ENCODE measurements at regions not wholly inside any gene's neighbourhood (a gene's known extent, or its start where the extent isn't known, plus 50 kb on each side); places are given as distances from the start of the nearest gene placed in this dataset.

- no peak for DNase-seq
- H3K27me3 ChIP-seq (ENCODE audit: control insufficient read depth, insufficient read depth, low read length): no peaks in the 10 kb centered on the region
- no peak overlapping the region for H3K4me3 ChIP-seq (ENCODE audit: low read length)
- intact Hi-C loops (cut with micrococcal nuclease): no loop called here
- no peaks in the 10 kb centered on the region for H3K36me3 Mint-ChIP-seq
- peaks cover 3 to 8% of the 10 kb centered on the region in 2 donors for H3K9me3 Mint-ChIP-seq
- WGBS (ENCODE audit: insufficient coverage): 81% methylated on average over 7 of the region's 7 CpGs
- H3K27me3 Mint-ChIP-seq (ENCODE audit: low read depth in 2 of 2): no peaks in the 10 kb centered on the region
- no peaks in the 10 kb centered on the region for H3K4me1 ChIP-seq (ENCODE audit: control insufficient read depth, insufficient read depth, low read length)
- TF ChIP-seq, protein P1, sequence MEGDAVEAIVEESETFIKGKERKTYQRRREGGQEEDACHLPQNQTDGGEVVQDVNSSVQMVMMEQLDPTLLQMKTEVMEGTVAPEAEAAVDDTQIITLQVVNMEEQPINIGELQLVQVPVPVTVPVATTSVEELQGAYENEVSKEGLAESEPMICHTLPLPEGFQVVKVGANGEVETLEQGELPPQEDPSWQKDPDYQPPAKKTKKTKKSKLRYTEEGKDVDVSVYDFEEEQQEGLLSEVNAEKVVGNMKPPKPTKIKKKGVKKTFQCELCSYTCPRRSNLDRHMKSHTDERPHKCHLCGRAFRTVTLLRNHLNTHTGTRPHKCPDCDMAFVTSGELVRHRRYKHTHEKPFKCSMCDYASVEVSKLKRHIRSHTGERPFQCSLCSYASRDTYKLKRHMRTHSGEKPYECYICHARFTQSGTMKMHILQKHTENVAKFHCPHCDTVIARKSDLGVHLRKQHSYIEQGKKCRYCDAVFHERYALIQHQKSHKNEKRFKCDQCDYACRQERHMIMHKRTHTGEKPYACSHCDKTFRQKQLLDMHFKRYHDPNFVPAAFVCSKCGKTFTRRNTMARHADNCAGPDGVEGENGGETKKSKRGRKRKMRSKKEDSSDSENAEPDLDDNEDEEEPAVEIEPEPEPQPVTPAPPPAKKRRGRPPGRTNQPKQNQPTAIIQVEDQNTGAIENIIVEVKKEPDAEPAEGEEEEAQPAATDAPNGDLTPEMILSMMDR (IDR thresholded peaks at IDR 0.05): no peak
- H3K9me3 ChIP-seq (ENCODE audit: control insufficient read depth, insufficient read depth, low read length): peaks cover 2% of the 10 kb centered on the region
- H3K27ac Mint-ChIP-seq: no peak overlapping the region
- H3K27ac ChIP-seq (ENCODE audit: low read length): no peak overlapping the region
- H3K36me3 ChIP-seq (ENCODE audit: control insufficient read depth, insufficient read depth, low read length): no peaks in the 10 kb centered on the region
- ATAC-seq: no peak
- H3K4me1 Mint-ChIP-seq: no peaks in the 10 kb centered on the region
- no peak overlapping the region for H3K4me3 Mint-ChIP-seq
Measured at GRCh38 chr9:30160570-30160969, 2223.9 kb upstream of the ACO1 start.

GRCh38 chr9:30172206-30172605 lies 2212.2 kb upstream of the ACO1 start:
- ATAC-seq: no peak
- no peaks in the 10 kb centered on the region for H3K4me1 ChIP-seq (ENCODE audit: control insufficient read depth, insufficient read depth, low read length)
- DNase-seq: no peak
- no peak overlapping the region for H3K4me3 Mint-ChIP-seq
- H3K9me3 Mint-ChIP-seq: peaks cover 7 to 14% of the 10 kb centered on the region in 2 donors
- peaks cover 5% of the 10 kb centered on the region for H3K36me3 Mint-ChIP-seq
- no CpG with 5 or more reads among the region's 1 CpG for WGBS (ENCODE audit: insufficient coverage)
- H3K9me3 ChIP-seq (ENCODE audit: control insufficient read depth, insufficient read depth, low read length): no peaks in the 10 kb centered on the region
- no peaks in the 10 kb centered on the region for H3K36me3 ChIP-seq (ENCODE audit: control insufficient read depth, insufficient read depth, low read length)
- H3K27me3 ChIP-seq (ENCODE audit: control insufficient read depth, insufficient read depth, low read length): no peaks in the 10 kb centered on the region
- H3K27ac ChIP-seq (ENCODE audit: low read length): no peak overlapping the region
- no peaks in the 10 kb centered on the region for H3K4me1 Mint-ChIP-seq
- H3K4me3 ChIP-seq (ENCODE audit: low read length): no peak overlapping the region
- TF ChIP-seq, protein P1 (IDR thresholded peaks at IDR 0.05): no peak
- intact Hi-C loops (cut with micrococcal nuclease): no loop called here
- H3K27ac Mint-ChIP-seq: no peak overlapping the region
- no peaks in the 10 kb centered on the region for H3K27me3 Mint-ChIP-seq (ENCODE audit: low read depth in 2 of 2)

DNA sequence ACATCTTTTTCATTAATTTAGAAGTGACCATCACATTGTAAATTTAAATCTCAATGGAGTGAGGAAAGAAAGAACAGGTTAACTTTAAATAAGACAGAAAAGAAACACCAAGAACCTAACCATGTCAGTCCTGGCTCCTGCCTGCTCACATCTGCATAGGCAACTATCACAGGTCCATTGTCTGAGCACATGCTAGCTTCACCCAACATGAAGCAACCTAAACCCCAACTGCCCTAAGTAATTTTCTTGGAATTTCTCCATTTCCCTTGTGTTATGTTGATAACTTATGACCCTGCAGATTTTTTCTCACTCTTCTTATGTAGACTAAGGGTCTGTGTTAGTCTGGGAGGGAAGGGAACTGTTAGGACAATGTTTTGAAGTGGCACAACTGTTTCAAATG lies 2205.8 kb upstream of the ACO1 start:
- no peak overlapping the region for H3K4me3 Mint-ChIP-seq
- Histone ChIP-seq H3K9me3 (ENCODE audit: control insufficient read depth, insufficient read depth, low read length) (no peaks in the 10 kb centered on the region), H3K27me3 (ENCODE audit: control insufficient read depth, insufficient read depth, low read length) (no peaks in the 10 kb centered on the region), H3K27ac (ENCODE audit: low read length) (no peak overlapping the region), H3K4me3 (ENCODE audit: low read length) (no peak overlapping the region), H3K4me1 (ENCODE audit: control insufficient read depth, insufficient read depth, low read length) (no peaks in the 10 kb centered on the region), H3K36me3 (ENCODE audit: control insufficient read depth, insufficient read depth, low read length) (no peaks in the 10 kb centered on the region)
- H3K9me3 Mint-ChIP-seq: peaks cover 5 to 7% of the 10 kb centered on the region in 2 donors
- intact Hi-C loops (cut with micrococcal nuclease): no loop called here
- ATAC-seq (no peak), DNase-seq (no peak)
- TF ChIP-seq, protein P1 (IDR thresholded peaks at IDR 0.05): no peak
- no peaks in the 10 kb centered on the region for H3K27me3 Mint-ChIP-seq (ENCODE audit: low read depth in 2 of 2)
- H3K36me3 Mint-ChIP-seq: no peaks in the 10 kb centered on the region
- no peaks in the 10 kb centered on the region for H3K4me1 Mint-ChIP-seq
- H3K27ac Mint-ChIP-seq: no peak overlapping the region

DNA sequence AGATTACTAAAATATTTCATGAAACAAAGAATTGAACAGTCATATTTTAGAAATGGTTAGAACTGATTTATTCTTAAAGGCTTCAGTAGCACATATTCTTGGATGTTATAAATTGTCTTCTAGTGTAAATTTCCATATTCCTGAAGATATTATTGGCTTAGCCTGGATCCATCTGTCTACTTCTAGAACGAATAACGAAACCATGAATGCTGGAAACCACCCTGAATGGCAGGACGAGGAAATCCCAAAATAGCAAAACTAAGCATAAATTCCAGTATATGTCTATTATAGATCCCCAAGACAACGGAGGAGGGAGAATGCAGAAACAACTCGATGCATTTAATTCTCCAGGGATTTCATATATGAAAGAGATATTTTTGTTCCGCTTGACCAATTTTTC lies 2191.0 kb upstream of the ACO1 start:
- no peak overlapping the region for H3K4me3 ChIP-seq (ENCODE audit: low read length)
- no peak overlapping the region for H3K4me3 Mint-ChIP-seq
- peaks cover 7% of the 10 kb centered on the region for H3K9me3 ChIP-seq (ENCODE audit: control insufficient read depth, insufficient read depth, low read length)
- no peak for DNase-seq
- H3K9me3 Mint-ChIP-seq: peaks cover 8 to 13% of the 10 kb centered on the region in 2 donors
- TF ChIP-seq, protein P1 (IDR thresholded peaks at IDR 0.05): no peak
- no peak for ATAC-seq
- intact Hi-C loops (cut with micrococcal nuclease): no loop called here
- no peaks in the 10 kb centered on the region for H3K4me1 ChIP-seq (ENCODE audit: control insufficient read depth, insufficient read depth, low read length)
- H3K27ac Mint-ChIP-seq: no peak overlapping the region
- 82% methylated on average over 6 of the region's 6 CpGs for WGBS (ENCODE audit: insufficient coverage)
- H3K27me3 ChIP-seq (ENCODE audit: control insufficient read depth, insufficient read depth, low read length): no peaks in the 10 kb centered on the region
- no peaks in the 10 kb centered on the region for H3K4me1 Mint-ChIP-seq
- no peaks in the 10 kb centered on the region for H3K36me3 Mint-ChIP-seq
- no peaks in the 10 kb centered on the region for H3K27me3 Mint-ChIP-seq (ENCODE audit: low read depth in 2 of 2)
- H3K27ac ChIP-seq (ENCODE audit: low read length): no peak overlapping the region
- no peaks in the 10 kb centered on the region for H3K36me3 ChIP-seq (ENCODE audit: control insufficient read depth, insufficient read depth, low read length)
